ENCODE measurements at regions not wholly inside any gene's neighbourhood (a gene's known extent, or its start where the extent isn't known, plus 50 kb on each side); places are given as distances from the start of the nearest gene placed in this dataset.

DNA sequence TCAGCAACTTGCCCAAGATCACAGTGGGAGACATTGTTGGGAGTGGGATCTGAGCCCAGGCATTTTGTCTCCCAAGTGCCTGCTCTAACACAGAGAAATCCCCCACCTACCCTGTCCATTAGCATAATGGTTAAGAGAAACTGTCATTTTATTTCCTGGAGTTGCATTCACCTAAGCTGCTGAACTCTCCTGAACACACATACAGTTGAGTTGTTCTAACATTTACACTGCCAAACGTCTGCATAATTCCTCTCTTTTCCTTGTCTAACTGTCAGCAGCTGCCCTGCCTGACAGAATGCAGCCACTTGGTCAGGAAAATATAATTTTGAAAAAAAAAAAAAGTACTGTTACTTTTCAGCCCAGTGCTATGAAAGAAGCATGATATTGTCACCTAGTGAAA lies 396.3 kb upstream of the PIK3C3 start:
- 21% methylated on average over 1 of the region's 1 CpG for WGBS (ENCODE audit: insufficient coverage, low coverage, low lambda C conversion rate, missing lambda C conversion rate)
- no peaks in the 10 kb centered on the region for H3K4me1 ChIP-seq
- H3K9me3 ChIP-seq = no peaks in the 10 kb centered on the region
- H3K36me3 ChIP-seq = no peaks in the 10 kb centered on the region
- H3K27ac ChIP-seq = no peak overlapping the region
- intact Hi-C loops (cut with DNase I) = no loop called here
- no peak for ATAC-seq
- no peak overlapping the region for H3K4me3 ChIP-seq
- no peaks in the 10 kb centered on the region for H3K27me3 ChIP-seq
- DNase-seq = no peak
- no peak for TF ChIP-seq POLR2A (IDR thresholded peaks at IDR 0.05)
- TF ChIP-seq, protein P1, sequence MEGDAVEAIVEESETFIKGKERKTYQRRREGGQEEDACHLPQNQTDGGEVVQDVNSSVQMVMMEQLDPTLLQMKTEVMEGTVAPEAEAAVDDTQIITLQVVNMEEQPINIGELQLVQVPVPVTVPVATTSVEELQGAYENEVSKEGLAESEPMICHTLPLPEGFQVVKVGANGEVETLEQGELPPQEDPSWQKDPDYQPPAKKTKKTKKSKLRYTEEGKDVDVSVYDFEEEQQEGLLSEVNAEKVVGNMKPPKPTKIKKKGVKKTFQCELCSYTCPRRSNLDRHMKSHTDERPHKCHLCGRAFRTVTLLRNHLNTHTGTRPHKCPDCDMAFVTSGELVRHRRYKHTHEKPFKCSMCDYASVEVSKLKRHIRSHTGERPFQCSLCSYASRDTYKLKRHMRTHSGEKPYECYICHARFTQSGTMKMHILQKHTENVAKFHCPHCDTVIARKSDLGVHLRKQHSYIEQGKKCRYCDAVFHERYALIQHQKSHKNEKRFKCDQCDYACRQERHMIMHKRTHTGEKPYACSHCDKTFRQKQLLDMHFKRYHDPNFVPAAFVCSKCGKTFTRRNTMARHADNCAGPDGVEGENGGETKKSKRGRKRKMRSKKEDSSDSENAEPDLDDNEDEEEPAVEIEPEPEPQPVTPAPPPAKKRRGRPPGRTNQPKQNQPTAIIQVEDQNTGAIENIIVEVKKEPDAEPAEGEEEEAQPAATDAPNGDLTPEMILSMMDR (IDR thresholded peaks at IDR 0.05) = no peak

DNA sequence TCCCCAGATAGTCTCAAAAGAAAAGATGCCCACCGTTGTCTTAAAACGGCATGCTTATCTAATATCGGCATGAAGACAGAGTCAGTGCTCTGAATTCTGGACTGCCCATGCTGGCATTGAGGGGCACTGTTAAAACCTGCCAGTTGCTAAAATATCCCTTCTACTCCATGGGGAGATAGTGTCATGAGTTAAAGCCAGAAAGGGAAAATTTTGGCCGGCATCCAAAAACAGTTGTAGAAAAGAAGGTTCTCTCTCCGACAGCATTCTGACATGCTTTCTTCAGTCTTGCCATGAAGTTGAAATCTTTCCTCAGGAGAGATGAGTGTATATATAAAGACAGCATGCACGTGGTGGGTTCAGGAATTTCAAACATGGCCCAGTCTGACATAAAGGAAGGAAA lies 401.3 kb upstream of the PIK3C3 start:
- Histone ChIP-seq H3K4me3 (no peak overlapping the region), H3K27ac (no peak overlapping the region), H3K27me3 (no peaks in the 10 kb centered on the region), H3K9me3 (no peaks in the 10 kb centered on the region), H3K4me1 (no peaks in the 10 kb centered on the region), H3K36me3 (no peaks in the 10 kb centered on the region)
- intact Hi-C loops (cut with DNase I) = no loop called here
- DNase-seq = no peak
- ATAC-seq = no peak
- WGBS (ENCODE audit: insufficient coverage, low coverage, low lambda C conversion rate, missing lambda C conversion rate) = 58% methylated on average over 6 of the region's 6 CpGs
- no peak for TF ChIP-seq POLR2A (IDR thresholded peaks at IDR 0.05)
- TF ChIP-seq, protein P1 (IDR thresholded peaks at IDR 0.05) = no peak

DNA sequence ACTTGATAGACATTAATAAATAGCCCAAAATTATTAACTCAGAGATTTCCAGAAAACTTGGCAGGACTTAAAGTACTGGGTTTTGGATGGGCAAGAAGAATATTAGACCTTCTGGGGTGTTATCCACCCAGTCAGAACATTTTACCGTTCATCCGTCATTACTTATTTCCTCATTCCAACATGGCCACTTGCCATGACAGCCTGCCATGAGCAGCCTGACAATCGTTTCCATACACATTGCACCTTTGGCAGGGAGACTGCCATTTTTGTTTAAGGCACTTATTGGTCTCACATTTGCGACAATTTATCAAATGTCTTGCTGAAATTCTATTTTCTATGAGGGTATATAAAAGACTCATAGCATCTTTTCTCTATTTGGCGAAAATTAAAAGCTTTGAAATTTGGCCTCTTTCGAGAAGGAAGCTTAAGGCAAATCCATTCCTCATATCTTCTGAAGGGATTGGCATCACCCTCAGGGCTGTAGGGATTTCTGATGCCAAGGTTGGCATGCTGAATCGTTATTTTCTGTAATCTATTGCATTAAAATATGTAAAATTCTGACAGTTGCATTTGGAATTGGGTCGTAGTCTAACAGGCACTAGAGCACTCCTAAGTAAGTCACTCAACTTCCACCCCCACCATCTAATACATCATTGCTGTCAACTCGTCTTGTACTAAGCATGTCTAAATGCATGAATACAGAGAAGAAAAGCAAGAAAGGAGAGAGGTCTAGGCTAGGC lies 406.3 kb upstream of the PIK3C3 start:
- intact Hi-C loops (cut with DNase I) = no loop called here
- Histone ChIP-seq H3K36me3 (no peaks in the 10 kb centered on the region), H3K4me3 (no peak overlapping the region), H3K27me3 (no peaks in the 10 kb centered on the region), H3K9me3 (no peaks in the 10 kb centered on the region), H3K27ac (no peak overlapping the region), H3K4me1 (no peaks in the 10 kb centered on the region)
- WGBS (ENCODE audit: insufficient coverage, low coverage, low lambda C conversion rate, missing lambda C conversion rate) = 63% methylated on average over 9 of the region's 9 CpGs
- ATAC-seq = no peak
- no peak for DNase-seq
- TF ChIP-seq, protein P1 (IDR thresholded peaks at IDR 0.05) = no peak
- TF ChIP-seq POLR2A (IDR thresholded peaks at IDR 0.05) = no peak

DNA sequence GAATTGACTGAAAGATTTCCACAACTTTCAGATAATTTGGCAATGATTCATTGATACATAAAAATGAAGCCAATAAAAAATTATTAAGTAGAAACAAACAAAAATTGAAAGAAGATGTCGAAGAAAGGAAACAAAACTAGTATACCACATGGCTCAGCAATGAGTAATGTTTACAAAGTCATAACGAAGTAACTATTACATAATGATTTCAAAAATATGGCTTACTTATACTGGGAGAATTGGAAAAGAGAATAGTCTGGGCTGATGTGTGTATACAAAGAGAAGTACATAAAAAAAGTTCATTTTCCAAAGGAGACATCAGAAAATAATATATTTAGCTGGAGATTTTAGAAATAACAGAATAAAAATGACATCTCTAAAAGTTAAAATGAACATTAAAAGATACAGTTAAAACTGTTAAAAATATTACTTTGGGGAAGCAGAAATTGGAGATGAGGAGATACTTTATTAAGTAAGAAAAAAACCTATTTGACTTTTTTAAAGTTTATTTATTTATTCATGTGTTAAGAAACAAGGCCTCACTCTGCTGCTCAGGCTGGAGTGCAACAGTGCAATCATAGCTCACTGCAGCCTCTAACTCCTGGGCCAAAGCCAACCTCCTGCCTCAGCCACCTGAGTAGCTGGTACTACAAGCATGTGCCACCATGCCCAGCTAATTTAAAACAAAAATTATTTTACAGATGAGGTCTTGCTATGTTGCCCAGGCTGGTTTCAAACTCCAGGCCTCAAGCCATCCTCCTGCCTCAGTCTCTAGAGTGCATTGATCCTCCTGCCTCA lies 409.7 kb upstream of the PIK3C3 start:
- no peak for TF ChIP-seq POLR2A (IDR thresholded peaks at IDR 0.05)
- TF ChIP-seq, protein P1 (IDR thresholded peaks at IDR 0.05) = no peak
- Histone ChIP-seq H3K9me3 (no peaks in the 10 kb centered on the region), H3K4me3 (no peak overlapping the region), H3K4me1 (no peaks in the 10 kb centered on the region), H3K27me3 (no peaks in the 10 kb centered on the region), H3K36me3 (no peaks in the 10 kb centered on the region), H3K27ac (no peak overlapping the region)
- DNase-seq (no peak), ATAC-seq (no peak)
- intact Hi-C loops (cut with DNase I) = no loop called here
- 48% methylated on average over 2 of the region's 2 CpGs for WGBS (ENCODE audit: insufficient coverage, low coverage, low lambda C conversion rate, missing lambda C conversion rate)
